ENCODE measurements at regions not wholly inside any gene's neighbourhood (a gene's known extent, or its start where the extent isn't known, plus 50 kb on each side); places are given as distances from the start of the nearest gene placed in this dataset.

GRCh38 chr10:107619139-107619538 lies 454.6 kb upstream of the SORCS1 start:
- no peak for TF ChIP-seq POLR2A (IDR thresholded peaks at IDR 0.05)
- no peak for TF ChIP-seq CTCF (IDR thresholded peaks at IDR 0.05 in 8 of 11, conservative IDR thresholded peaks at IDR 0.05 in 3 of 11)
- TF ChIP-seq POLR2AphosphoS5 (IDR thresholded peaks at IDR 0.05) = no peak

All from spleen (tissue), 7 donors.